CD4-positive, alpha-beta T cell treated with Interleukin-4 for 1 hour (primary cell): ENCODE measurements at regions not wholly inside any gene's neighbourhood (a gene's known extent, or its start where the extent isn't known, plus 50 kb on each side); places are given as distances from the start of the nearest gene placed in this dataset.
"Not testable (repeated sequence)": the region's sequence is repeated elsewhere in the genome, so short reads cannot be mapped to it uniquely, and the experiment has no call there.

Experiments
- DNase-seq, 2 donors: peaks; one replicate each; pipeline ENCODE4 v3.0.0-alpha.2; 2020 to 2022

DNA sequence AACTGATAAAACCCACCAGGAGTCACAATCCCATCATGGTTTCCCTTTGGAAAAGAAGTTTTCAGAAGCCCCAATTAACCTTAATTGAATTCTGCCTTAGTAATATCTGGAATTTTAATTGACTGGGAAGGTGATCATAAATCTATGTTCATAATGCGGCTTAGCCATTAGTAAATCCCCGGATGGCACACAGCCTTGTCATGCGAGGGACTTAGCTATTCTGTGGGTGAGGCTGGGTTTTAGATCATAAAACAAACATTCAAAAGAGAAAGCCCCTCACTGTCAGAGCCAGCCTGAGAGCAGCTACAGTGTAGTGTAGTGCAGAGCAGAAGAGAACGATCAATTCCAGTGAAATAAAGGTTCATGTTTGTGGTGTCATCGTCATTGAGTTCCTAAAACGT, 124.0 kb upstream of the NOCT start:
- no peak for DNase-seq

DNA sequence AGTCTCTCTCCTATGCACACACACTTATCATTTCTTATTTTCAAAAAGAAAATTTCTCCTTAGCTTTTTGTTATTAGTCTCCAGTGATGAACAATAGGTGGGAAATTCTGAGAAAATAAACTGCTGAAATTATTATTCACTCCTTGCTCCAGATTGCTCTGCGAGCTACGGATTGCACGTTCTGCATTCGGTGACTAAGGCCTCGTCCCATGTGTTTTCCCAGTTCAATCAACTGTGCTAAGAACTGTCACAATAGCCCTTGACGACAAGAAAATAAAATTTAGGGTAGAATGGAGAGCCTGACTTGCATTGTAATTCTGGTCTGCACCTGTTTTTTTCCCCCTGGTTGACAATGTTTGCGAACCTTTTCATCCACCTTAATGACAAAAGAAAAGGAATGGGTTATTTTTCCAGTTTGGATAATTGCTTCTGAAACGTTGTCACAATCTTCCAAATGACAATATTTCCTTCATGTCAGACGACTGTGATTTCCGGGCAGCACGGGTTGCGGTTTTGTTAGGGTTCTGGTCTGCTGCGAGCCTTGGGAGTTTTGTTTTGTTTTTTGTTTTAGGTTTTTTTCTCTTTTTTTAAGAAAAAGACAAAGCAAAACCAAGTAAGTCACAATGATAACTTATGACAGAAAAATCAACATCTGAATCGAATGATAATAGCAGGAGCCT, 124.5 kb upstream of the NOCT start:
- DNase-seq: no peak

DNA sequence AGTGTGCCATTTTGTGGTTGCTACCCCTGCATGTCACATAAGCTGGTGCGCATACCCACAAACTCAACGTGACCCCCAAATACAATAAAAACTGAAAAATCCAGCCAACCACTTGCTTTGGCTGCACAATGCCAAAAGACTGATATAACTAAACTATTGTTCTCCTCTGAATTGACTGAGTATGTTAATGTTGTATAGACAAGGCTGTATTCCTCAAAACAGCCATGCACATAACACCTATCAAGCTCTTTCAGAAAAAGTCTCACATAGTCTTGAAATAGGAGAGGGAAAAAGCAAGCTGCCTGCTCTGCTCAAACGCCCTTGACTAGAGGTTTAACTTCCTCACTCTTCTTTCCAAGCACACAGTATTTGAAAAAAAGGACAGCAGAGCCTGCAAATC, 126.4 kb upstream of the NOCT start:
- DNase-seq: no peak

DNA sequence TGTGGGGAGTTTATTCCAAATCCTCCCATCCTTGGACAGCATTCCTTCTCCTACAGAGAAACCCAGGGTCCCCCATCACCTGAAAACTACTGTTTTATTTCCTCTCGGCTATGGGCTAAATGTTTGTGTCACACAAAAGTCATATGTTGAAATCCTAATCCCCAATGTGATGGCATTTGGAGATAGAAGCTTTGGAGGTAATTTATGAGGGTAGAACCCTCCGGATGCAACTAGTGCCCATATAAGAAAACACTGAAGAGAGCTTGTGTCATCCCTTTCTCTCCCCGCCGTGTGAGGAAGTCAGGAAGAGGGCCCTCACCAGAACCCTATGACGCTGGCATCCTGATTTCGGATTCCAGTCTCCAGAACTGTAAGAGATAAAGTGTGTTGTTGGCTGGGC, 127.8 kb upstream of the NOCT start:
- no peak for DNase-seq

DNA sequence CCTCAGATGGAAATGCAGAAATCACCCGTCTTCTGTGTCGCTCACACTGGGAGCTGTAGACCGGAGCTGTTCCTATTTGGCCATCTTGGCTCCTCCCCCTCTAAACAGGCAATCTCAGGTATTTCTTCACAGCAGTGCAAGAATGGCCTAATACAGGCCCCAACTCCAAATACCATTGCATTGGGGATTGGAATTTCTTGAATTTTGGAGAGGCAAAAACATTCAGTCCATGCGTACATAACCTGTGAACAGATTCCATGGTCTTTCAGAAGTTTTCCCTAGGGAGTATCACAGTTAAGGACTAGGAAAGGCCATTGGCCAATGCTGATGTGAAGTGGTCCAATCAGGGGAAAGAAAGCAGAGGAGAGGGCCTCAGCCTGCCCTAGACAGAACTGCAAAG, 128.2 kb upstream of the NOCT start:
- no peak for DNase-seq

DNA sequence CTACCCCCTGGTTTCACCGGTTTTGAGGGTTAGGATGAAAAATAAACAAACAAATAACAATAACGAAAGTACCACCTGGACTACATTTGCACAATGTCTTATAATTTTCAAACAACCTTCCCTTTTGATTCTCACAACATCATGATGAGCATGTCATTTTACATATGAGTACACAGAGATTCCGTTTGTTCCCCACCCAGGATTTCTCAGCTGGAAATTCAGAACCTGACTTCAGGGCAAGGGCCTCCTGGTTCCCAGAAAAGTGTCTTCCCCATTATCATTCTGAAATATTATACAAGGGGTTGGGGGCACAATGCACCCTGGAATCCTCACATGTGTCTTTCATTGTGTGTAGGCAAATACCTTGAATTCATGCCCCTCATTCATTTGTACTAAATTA, 135.8 kb upstream of the NOCT start:
- DNase-seq: no peak

DNA sequence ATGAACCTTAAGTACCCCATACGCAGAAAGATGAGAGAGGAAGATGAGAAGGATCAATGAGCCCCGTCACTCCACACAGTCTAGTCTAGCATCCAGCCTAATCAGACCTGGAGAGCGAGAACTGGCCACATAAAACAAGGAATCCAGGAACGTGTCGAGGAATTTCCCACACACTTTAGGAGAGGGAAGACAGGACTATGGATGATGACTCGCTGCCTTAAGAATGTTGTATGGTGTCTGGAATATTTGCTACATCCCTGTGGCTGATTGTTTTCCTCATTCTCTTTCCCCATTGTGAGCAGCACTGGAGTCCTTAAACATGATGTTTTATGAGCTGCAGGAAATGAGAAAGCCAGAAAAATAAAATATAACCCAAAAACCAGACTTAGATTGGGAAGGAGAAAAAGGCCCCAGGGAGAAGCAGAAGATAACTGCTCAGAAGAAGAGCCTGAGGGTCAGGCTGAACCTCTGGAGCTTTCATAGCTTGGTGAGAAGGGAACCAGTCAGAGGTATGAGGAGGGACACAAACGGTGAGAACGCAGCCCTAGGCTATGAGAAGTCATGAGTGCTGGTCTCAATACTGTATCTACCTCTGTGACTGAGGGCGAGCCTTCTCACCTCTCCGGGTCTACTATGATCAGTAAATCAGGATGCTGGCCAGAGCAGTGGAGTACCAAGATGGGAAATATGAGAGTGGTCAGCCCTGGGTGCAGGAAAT, 139.5 kb upstream of the NOCT start:
- DNase-seq: no peak

DNA sequence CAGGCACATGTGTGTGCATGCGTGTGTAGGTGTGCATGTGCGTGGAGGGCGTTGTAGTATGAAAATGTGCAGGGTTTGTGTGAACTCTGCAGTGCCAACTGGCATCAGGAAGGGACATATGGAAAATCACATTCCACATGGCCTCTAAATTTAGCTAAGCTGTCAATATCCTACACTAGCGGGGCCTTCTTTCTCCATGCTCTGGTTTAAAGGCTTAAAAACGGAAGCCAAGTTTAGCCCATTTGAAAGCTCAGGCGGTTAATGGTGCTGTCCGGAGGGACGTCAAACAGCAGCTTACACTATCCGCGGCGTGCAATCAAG, 144.1 kb upstream of the NOCT start:
- no peak for DNase-seq

DNA sequence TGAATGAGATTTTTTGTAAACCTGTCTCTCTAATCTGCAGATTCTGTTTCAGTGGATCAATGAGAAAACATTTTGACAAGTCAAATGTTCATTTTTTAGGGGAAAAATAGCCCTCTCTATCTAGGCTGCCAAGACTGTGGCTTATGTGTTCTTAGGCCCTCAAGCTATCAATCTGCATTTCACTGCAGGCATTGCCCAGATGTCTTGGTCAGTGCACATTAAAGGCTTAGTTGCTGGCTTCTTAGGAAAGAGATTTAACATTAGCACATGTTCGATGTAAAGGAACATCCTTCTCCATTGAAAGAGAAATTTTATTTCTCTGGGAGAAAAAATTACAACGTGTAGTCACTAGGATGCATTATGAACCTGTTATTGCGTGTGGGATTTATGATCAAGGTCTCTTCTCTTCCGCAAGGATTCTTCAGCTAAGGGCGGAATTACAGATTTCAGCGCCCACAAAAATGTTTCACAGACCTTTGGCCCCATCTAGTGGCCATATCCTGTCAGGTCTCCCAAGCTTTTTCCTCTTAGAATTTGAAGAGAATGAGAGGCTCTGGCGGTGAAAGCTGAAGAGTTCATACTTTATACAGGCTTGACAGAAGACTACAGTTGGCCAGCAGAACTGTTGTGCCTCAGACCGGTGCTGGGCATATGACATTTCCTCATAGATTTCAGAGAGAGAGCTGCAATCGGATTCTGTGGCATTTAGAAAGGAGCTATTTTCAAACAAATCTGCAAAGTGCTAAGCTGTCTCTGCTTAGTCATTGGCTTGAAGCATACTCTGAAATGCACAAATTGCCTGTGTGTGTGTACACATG, 144.6 kb upstream of the NOCT start:
- peak; percentile 24 to 48 for DNase-seq

DNA sequence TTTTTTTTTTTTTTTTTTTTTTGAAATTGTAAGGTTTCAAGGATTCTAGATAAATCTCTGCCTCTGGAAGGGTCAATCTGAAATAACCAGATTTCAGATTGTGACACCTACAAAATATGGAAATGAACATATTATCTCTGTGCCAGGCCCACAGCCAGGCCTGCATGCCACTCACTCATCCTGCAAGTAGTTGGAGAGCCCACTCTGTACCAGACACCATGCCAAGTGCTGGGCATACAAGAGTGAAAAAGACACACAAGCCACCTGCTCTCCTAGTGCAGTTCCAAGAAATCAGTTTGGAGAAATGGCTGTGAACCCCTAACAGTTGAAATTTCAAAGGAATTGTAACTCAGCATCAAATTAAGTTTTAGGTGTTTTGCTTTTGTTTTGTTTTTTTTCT, 145.9 kb upstream of the NOCT start:
- no peak for DNase-seq

DNA sequence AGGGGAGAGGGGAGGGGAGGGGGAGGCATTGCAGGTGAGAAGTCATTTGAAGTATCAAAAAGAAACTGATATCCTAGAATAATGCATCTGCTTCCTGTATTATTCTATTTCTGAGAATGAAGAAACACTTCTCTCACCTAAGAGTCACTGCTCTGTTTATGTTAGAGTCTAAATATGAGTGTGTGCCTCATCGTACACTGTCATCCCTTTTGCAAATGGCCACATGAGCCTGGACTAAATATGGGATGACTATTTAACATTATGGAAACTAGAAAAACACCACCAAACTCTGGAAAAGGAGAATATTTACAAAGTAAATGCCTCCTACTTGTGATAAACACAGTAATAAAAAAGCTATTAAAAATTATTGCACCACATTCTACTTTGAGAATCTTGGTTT, 146.4 kb upstream of the NOCT start:
- DNase-seq: no peak

DNA sequence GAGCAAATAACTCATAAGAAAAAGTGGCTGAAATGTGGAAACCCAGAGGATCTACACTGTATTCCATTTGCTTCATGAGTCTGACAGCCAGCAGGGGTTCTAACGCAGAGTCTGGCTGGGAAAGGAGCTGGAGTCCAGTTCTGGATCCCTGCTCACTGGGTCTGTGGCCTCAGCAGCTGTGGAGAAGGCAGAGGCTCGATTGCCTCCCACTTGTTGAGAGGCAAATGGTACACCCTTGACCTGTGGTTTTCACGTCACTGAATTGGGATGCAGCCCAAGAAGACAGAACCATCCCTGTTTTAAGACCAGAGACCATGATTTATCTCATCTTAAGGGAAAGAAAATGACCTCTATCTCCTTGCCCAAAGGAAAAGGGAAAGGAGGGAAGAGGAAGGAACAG, 147.0 kb upstream of the NOCT start:
- no peak for DNase-seq

DNA sequence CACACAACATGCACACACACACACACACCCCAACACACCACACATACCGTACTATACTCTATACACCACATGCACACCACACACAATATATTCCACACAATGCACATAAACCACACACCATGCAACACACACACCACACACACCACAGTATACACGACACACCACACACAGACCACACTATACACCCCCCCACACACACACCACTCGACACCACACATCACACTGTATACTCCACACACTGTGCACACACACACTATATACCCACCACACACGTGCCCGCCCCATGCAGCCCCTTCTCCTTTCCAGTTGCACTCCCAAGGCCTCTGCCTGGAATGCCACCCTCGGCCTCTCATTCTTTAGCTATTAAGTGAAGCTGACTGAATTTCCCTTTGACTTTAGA, 148.2 kb upstream of the NOCT start:
- no peak for DNase-seq

DNA sequence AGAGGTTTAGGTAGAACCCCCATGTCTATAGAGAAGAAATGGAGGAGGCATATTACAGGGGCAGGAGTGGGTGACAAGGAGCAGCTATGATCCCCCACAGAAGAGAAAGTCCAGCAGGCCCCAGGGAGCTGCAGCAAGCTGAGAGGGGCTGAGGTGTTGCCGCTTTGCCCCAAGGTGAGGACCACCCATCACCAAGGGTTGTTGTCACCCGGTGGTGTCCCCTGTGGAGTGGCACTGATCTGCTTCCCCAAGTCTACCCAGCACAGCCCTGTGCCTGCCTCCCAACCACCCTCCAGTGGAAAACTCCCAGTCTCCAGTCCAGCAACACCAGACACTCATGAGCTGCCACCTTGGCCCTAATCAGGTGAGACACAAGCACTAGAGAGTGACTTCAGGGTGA, 149.3 kb upstream of the NOCT start:
- DNase-seq: no peak

DNA sequence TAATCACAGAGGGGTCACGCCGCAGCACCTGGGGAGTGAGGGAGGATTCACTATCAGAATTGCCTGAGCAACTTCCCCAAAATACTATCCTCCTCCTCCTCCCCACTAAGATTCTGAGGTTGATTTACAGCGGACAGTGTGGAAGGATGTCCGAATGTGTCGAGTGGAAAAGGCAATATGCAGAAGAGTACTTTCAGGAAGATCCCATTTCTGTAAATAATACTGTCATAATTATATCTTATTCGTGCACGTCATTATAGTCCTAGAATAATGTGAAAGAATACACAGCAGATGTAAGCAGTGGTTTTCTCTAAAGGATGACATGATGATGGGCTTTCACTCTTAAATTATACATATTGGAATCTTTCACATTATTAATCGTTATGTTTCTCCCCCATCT, 149.8 kb upstream of the NOCT start:
- no peak for DNase-seq

DNA sequence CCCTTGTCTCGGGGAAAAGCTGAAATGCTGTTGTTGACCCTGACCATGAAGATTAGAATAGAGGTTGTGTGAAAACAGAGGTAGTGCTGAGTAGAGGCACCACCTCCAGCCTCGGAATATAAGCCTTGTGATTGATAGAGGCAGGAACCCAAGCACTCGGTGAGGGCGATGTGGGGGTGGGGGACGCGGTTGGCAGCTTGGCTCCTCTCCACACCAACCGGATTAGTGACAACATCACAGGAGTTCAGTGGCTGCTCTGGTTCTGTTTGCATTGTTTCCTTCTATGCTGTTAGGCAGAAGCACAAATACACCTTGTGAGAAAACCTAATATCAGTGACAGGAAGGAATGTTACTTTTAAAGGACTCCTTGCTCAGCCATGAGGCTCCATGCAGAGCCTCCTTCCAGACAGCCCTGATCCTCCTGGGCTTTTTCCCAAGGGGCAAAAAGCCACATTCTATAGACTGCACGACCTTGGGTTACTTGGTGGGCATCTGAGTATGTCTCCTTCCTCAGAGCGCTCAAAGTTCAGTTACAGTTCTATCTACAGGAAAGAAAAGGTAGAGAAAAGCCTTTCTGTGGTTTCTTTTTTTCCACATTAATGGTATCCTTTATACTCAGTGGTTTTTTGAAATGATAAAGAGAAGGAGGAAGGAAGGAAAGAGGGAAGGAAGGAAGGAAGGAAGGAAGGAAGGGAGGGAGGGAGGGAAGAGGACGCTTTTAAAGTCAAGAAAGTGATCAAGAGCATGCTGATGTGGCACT, 150.4 kb upstream of the NOCT start:
- DNase-seq: no peak

DNA sequence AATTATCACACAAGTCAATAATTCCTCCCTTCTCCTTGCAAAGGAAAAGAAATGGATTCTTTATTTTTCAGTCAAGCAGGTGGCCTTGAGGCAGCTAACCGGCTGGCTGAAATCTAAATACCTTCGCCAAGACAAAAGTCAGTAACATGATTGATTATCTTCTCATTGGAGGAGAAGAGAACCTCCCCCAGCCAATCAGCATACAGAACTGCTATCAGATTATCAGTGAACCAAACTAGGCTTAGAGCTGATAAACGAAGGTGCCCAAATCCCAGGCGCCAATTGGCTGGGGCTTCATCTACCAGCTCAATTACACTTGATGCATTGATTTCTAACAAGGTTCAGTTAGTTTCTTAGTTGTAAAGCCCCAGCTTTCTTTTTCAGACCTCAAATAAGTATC, 152.4 kb upstream of the NOCT start:
- DNase-seq: no peak

DNA sequence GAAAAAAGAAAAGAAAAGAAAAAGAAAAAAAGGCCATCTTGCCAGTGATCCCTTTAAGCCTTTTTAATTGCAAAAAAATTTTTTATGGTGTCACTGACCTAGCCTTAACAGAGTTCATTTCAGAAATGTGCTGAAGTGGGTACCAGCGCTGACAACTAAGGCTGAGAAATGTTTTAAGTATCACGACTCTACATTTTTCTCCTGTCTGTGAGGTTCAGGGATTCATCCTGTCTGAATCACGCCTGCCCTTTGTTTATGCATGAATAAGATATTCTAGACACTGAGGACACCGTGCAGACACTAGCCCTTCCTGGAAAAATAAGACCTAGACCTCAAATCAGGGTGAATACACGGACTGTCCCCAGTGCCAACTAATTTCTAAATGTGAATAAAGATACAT, 154.4 kb upstream of the NOCT start:
- DNase-seq: no peak

DNA sequence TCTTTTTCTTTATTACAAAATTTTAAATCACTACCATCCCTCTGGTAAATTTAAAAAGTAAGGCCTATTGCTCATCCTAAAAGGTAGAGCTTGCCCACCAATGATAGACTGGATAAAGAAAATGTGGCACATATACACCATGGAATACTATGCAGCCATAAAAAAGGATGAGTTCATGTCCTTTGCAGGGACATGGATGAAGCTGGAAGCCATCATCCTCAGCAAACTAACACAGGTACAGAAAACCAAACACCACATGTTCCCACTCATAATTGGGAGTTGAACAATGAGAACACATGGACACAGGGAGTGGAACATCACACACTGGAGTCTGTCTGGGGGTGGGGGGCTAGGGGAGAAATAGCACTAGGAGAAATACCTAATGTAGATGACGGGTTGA, 155.2 kb upstream of the NOCT start:
- not testable (repeated sequence) for DNase-seq

DNA sequence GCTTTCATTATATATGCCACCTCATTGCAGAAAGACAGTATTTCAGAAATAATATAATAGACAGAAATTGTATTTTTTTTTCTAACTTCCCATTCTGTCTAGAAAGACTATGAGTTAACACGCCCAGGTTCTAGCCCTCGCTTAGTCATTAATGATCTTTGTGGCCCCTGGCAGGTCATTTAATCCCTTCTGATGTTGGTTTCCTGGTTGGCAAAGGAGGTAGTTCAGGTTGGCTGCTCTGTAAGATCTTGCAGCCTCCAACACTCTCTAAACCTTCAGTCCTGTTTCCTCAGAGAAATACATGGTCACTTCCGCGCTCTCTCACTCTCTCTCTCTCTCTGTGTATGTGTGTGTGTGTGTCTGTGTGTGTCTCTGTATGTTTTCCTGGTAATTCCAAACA, 156.3 kb upstream of the NOCT start:
- DNase-seq: no peak

DNA sequence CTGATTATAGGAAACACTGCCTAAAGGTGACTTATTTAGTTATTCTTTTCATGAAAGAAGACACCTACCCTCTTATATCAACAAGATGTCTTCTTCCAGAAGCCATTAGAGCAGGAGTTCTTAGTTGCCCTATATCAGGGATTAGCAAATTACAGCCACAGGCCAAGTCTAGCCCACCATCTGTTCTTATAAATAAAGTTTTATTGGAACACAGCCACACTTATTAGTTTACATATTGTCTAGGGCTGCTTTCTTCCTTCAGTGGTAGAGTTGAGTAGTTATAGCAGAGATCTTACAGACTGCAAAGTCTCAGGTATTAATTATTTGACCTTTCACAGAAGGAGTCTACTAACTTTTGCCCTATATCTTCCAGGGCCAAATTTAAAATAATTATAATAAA, 157.2 kb upstream of the NOCT start:
- no peak for DNase-seq

DNA sequence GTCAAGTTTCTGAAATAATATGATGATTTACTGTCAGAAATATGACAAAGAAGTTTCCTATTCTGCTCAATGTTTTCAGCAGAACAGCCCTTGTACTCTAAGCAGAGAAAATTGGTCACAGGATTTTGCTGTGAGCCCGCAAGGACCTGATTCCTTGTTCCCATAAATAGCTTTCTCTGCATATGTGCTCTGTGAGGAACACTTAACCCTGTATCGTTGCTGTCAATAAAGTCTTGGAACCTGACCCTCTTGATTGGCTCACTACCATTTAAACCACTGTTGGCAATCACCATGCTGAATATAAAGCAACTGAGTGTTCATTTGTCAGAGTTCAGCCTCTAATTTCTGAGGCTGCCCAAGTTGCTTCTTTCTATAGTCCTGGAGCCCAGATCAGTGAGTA, 158.2 kb upstream of the NOCT start:
- DNase-seq: no peak

DNA sequence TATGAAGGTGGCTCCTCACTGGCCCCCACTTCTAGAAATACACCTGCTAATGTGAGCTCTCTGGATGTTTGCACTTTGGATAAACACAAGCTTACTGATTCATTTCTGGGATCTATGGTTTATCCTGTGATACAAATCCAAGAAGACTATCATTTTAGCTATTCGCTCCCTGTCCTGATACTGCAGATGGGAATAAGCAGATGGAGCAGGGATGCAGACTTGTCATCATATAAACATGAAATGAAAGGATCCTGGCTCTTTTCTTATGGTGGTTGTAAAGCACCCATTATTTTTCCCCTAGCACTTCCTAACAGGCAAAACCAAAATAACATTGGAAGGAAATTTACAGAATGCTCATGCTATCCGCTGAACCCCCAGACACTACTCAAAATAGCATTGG, 162.9 kb upstream of the NOCT start:
- DNase-seq: no peak
